ENCODE measurements at regions not wholly inside any gene's neighbourhood (a gene's known extent, or its start where the extent isn't known, plus 50 kb on each side); places are given as distances from the start of the nearest gene placed in this dataset.
A peak's percentile ranks its signal among the peaks of the same experiment; 100 is the strongest.

DNA sequence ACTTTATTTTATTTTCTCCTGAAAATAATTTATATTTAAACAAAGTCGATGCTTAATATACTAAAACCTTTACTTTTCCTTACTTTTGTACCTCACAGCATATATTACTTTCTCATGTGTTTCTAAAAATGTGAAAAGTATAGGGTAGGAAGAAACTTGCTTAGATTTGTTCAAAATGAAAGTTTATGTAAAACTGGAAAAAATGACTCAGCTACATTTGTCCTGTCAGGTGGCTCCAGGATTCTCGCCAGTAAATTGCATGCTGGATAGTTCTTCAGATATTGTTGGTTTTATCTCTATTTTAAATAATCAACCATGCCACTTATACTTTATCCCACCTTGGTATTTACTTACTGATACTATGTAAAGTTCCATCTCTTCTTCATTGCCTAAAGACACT, 159.2 kb upstream of the NDST4 start:
- no peak for TF ChIP-seq ZFX (IDR thresholded peaks at IDR 0.05)
- TF ChIP-seq CTCF (conservative IDR thresholded peaks at IDR 0.05), result no peak
- no peak overlapping the region for H3K27ac ChIP-seq

DNA sequence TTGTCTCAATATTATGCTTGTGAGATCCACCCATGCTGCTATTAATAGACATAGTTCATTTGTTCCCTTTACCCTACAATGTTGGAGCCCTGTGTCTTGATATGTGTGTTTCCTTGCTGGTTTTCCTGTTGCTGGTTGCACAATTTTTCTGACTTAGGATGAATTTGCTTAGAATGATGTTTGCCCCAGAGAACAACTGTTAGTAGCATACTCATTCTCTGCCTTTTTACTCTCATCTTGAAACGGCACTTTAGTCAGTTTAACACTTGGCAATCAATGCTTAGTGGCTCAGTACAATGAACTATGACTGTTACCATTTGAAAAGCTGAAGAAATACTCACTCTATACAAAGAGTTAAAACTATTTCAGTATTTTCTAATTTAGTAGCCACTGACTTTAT, 158.8 kb upstream of the NDST4 start:
- TF ChIP-seq ZFX (IDR thresholded peaks at IDR 0.05) (no peak), CTCF (conservative IDR thresholded peaks at IDR 0.05) (no peak)
- H3K27ac ChIP-seq, result no peak overlapping the region

GRCh38 chr4:115260195-115260594, 146.8 kb upstream of the NDST4 start:
- TF ChIP-seq CTCF (conservative IDR thresholded peaks at IDR 0.05), result no peak
- no peak for TF ChIP-seq ZFX (IDR thresholded peaks at IDR 0.05)
- no peak overlapping the region for H3K27ac ChIP-seq

GRCh38 chr4:115259642-115260041, 146.2 kb upstream of the NDST4 start:
- no peak for TF ChIP-seq ZFX (IDR thresholded peaks at IDR 0.05)
- TF ChIP-seq CTCF (conservative IDR thresholded peaks at IDR 0.05), result no peak
- H3K27ac ChIP-seq, result no peak overlapping the region

DNA sequence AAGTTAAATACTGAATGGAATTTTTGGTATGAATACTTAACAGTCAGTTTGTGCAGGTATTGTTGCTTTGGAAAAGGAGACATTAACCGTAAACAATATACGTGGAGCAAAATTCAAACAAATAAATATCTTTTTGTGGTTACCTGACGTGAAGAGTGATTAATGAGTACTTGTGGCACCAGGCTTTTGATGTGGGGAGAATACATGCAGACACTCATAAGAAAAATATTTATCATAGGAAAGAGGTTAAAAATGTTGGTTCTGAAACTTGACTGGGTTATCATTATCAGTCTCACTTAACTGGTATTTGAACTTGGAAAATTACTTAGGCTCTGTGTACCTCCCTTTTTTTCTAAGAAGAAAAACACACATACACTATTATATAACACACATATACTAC, 136.4 kb upstream of the NDST4 start:
- TF ChIP-seq ZFX (IDR thresholded peaks at IDR 0.05) (no peak), CTCF (conservative IDR thresholded peaks at IDR 0.05) (no peak)
- no peak overlapping the region for H3K27ac ChIP-seq

GRCh38 chr4:115234405-115235093, 121.1 kb upstream of the NDST4 start:
- no peak overlapping the region for H3K27ac ChIP-seq
- TF ChIP-seq CTCF (conservative IDR thresholded peaks at IDR 0.05) (peak; percentile 62), ZFX (IDR thresholded peaks at IDR 0.05) (no peak)

DNA sequence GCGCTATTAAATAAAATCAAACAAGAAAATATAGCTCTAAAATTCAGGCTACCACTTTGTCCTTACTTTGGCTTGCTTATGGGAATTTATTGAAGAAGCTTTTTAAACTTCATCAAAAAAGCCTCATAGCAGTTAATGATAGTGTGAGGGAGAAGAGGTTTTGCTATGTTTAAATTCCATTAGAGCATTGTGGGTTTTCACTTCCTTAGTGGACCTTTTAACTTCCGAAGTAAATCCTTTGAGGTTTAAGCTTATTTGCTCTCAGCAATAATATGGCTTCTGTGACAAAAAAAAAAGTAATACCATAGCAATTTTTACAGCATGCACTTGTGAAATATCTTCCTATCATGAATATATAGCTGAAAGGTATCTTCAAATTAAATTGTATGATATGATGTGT, 120.2 kb upstream of the NDST4 start:
- H3K27ac ChIP-seq, result no peak overlapping the region
- TF ChIP-seq CTCF (conservative IDR thresholded peaks at IDR 0.05) (no peak), ZFX (IDR thresholded peaks at IDR 0.05) (no peak)

All from C4-2B (cell line).